Upper lobe of right lung (tissue), 1 donor: ENCODE measurements at regions not wholly inside any gene's neighbourhood (a gene's known extent, or its start where the extent isn't known, plus 50 kb on each side); places are given as distances from the start of the nearest gene placed in this dataset.

Experiments used
- ATAC-seq: fragments of 200-7000 bp; cut with Tn5 transposase; one replicate; pipeline ENCODE4 v1.9.1; 2020; ENCODE audit warnings: mild to moderate bottlenecking, moderate library complexity
- DNase-seq: peaks from one replicate; pipeline ENCODE4 v3.0.0-alpha.2; 2020
- H3K27ac ChIP-seq: fragments of 200-600 bp; one replicate; pipeline ENCODE4 v1.8.0; 2022
- H3K27me3 ChIP-seq: fragments of 200-600 bp; one replicate; pipeline ENCODE4 v1.8.0; 2022; ENCODE audit warnings: mild to moderate bottlenecking
- H3K36me3 ChIP-seq: fragments of 200-600 bp; one replicate; pipeline ENCODE4 v1.8.0; 2022
- H3K4me1 ChIP-seq: fragments of 200-600 bp; one replicate; pipeline ENCODE4 v1.8.0; 2022
- H3K4me3 ChIP-seq: fragments of 200-600 bp; one replicate; pipeline ENCODE4 v1.8.0; 2022; ENCODE audit warnings: mild to moderate bottlenecking
- H3K9me3 ChIP-seq: fragments of 200-600 bp; one replicate; pipeline ENCODE4 v1.8.0; 2022
- intact Hi-C: fragments of 100-400 bp; cut with DNase I; formaldehyde crosslinking; loops from one replicate; pipeline ENCODE4 v1.11.0; 2022
- TF ChIP-seq, protein P1 (sequence below): fragments of 200-600 bp; IDR thresholded peaks from one replicate; pipeline ENCODE4 v1.8.0; 2022; ENCODE audit warnings: antibody characterized with exemption
- donor health status: DM: no; HTN: yes; CAD: no; lungs with severe emphysema.

DNA sequence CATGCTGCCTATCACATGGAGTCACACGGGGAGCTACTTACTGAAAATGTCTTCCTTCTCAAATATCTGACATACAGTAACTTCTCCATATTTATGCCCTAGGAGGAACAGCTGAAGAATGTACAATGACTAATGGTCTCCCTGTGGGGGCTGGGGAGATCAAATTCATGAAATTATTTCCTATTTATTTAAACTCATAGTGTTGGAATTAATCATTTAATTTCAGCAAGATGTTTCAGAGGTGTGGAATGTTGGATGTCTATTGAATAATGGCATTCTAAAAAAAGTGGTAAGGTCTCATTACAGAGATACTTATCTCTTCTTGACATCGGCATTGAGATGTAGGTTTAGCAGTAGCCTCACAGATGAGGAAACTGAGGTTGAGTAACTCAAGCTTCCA is 214.3 kb upstream of the CDH11 start:
- H3K27ac ChIP-seq: no peak overlapping the region
- no peak for ATAC-seq
- H3K27me3 ChIP-seq: no peaks in the 10 kb centered on the region
- no peak for DNase-seq
- TF ChIP-seq, protein P1, sequence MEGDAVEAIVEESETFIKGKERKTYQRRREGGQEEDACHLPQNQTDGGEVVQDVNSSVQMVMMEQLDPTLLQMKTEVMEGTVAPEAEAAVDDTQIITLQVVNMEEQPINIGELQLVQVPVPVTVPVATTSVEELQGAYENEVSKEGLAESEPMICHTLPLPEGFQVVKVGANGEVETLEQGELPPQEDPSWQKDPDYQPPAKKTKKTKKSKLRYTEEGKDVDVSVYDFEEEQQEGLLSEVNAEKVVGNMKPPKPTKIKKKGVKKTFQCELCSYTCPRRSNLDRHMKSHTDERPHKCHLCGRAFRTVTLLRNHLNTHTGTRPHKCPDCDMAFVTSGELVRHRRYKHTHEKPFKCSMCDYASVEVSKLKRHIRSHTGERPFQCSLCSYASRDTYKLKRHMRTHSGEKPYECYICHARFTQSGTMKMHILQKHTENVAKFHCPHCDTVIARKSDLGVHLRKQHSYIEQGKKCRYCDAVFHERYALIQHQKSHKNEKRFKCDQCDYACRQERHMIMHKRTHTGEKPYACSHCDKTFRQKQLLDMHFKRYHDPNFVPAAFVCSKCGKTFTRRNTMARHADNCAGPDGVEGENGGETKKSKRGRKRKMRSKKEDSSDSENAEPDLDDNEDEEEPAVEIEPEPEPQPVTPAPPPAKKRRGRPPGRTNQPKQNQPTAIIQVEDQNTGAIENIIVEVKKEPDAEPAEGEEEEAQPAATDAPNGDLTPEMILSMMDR: no peak
- intact Hi-C loops: no loop called here
- no peaks in the 10 kb centered on the region for H3K36me3 ChIP-seq
- no peaks in the 10 kb centered on the region for H3K4me1 ChIP-seq
- H3K9me3 ChIP-seq: no peaks in the 10 kb centered on the region
- no peak overlapping the region for H3K4me3 ChIP-seq

DNA sequence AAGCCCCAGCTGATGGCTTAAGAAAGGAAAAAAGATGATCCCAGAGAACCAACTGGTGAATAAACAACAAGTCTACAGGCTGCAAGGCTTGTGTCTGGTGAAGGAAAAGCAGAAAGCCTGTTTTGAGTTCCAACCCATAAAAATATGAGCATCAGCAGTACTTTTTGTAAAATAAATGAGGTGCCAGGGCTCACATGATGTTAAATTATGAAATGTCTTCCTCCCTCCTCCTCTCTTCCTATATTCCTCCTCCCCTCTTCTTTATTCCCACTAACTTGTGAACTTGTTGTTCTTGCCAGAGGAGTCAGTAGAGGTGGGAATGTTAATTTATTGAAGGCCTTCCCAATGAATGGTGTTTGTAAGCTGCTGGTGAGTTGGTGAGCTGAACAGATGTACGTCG is 212.2 kb upstream of the CDH11 start:
- Histone ChIP-seq H3K27me3 (no peaks in the 10 kb centered on the region), H3K4me1 (no peaks in the 10 kb centered on the region), H3K9me3 (no peaks in the 10 kb centered on the region), H3K27ac (no peak overlapping the region), H3K4me3 (no peak overlapping the region), H3K36me3 (no peaks in the 10 kb centered on the region)
- no peak for DNase-seq
- ATAC-seq: no peak
- intact Hi-C loops: no loop called here
- TF ChIP-seq, protein P1: no peak

DNA sequence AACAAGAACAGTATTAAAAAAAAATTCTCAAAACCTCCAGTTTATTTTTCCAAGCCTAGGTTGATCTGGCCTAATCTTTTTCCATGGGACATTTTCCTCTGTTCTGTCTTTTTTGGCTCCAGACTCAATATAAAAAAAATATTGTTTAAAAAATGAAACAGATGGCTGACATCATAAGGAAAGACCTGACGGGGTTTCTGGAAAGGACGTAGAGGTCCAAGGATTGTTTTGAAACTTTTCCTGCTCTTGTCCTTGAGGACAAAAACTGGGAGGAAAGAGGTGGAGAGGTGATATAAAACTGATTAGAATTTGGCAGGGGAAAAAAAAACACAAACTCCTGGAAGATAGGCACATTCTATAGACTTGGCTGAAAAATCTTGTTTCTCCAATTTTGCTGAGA is 211.4 kb upstream of the CDH11 start:
- no peak for DNase-seq
- Histone ChIP-seq H3K27ac (no peak overlapping the region), H3K27me3 (no peaks in the 10 kb centered on the region), H3K36me3 (no peaks in the 10 kb centered on the region), H3K4me3 (no peak overlapping the region), H3K4me1 (no peaks in the 10 kb centered on the region), H3K9me3 (no peaks in the 10 kb centered on the region)
- ATAC-seq: no peak
- TF ChIP-seq, protein P1: no peak
- intact Hi-C loops: no loop called here

DNA sequence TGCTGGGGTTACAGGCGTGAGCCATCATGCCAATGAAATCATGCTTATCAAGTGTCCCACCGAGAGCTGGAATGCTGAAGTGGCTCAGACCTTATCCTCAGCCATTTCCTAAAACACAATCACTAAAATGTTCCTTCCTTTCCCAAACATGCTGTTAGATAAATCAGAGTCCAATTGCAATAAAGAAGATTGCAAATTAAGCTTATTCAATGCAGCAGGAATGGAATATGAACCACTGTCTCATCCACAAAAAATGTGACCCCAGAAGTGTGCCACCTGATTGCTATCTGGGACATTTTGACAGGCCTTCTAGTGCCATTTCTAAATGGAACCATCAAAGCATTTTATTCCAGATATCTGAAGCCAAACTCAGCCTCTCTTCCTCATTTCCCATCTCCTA is 205.5 kb upstream of the CDH11 start:
- no peaks in the 10 kb centered on the region for H3K36me3 ChIP-seq
- ATAC-seq: no peak
- TF ChIP-seq, protein P1: no peak
- no peaks in the 10 kb centered on the region for H3K27me3 ChIP-seq
- DNase-seq: no peak
- no peak overlapping the region for H3K27ac ChIP-seq
- no peak overlapping the region for H3K4me3 ChIP-seq
- no peaks in the 10 kb centered on the region for H3K4me1 ChIP-seq
- H3K9me3 ChIP-seq: no peaks in the 10 kb centered on the region
- intact Hi-C loops: no loop called here

DNA sequence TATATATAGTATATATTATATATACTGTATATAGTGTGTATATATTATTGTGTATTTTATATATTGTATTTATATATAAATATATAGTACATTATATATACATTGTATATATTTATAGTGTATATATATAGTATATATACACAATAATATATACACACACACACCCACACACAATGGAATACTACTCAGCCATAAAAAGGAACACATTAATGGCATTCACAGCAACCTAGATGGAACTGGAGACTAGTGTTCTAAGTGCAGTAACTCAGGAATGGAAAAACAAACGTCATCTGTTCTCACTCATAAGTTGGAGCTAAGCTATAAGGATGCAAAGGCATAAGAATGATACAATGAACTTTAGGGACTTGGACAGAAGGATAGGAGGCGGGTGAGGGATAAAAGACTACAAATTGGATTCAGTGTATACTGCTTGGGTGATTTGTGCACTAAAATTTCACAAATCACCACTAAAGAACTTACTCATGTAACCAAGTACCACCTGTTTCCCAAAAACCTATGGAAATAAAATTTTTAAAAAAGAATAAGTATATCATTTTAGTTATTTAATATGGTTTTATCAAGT is 201.9 kb upstream of the CDH11 start:
- TF ChIP-seq, protein P1: no peak
- H3K4me1 ChIP-seq: no peaks in the 10 kb centered on the region
- H3K27ac ChIP-seq: no peak overlapping the region
- H3K4me3 ChIP-seq: no peak overlapping the region
- H3K36me3 ChIP-seq: no peaks in the 10 kb centered on the region
- ATAC-seq: no peak
- DNase-seq: no peak
- intact Hi-C loops: no loop called here
- H3K27me3 ChIP-seq: no peaks in the 10 kb centered on the region
- H3K9me3 ChIP-seq: no peaks in the 10 kb centered on the region

DNA sequence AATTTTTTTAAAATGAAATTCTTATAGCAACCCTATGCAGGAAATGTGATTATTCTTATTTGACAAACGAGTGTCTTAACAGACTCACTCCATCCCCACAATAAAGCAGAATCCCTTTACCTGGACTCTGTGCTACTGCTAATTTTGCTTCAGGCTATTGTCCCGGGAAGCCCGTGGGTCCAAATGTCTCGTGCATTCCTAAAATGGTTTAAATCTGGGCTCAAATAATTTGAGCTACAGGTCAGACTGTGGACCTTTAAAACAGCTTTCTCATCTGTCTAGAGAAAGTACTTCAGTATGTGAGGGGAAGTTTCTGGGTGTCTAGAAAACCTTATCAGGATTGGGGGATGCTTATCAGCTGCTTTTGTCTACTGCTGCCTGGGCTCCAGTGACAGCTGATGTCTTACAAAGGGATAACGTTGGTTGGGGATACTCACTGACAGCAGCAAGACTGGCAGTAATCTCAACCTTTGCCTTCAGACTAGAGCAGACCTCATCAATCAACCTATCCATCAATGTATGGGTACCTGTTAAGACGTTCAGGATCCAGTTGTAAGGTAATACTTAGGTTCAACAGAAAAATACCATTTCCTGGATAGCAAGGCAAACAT is 197.9 kb upstream of the CDH11 start:
- TF ChIP-seq, protein P1: no peak
- H3K4me3 ChIP-seq: no peak overlapping the region
- intact Hi-C loops: no loop called here
- H3K4me1 ChIP-seq: no peaks in the 10 kb centered on the region
- no peaks in the 10 kb centered on the region for H3K36me3 ChIP-seq
- H3K27me3 ChIP-seq: no peaks in the 10 kb centered on the region
- DNase-seq (no peak), ATAC-seq (no peak)
- H3K9me3 ChIP-seq: no peaks in the 10 kb centered on the region
- no peak overlapping the region for H3K27ac ChIP-seq
